Stimulated activated CD4-positive, alpha-beta T cell treated with anti-CD3 and anti-CD28 coated beads, Interleukin-4, amount 100 ng/mL, for 48 hours (primary cell): ENCODE measurements at regions not wholly inside any gene's neighbourhood (a gene's known extent, or its start where the extent isn't known, plus 50 kb on each side); places are given as distances from the start of the nearest gene placed in this dataset.
"Not testable (repeated sequence)": the region's sequence is repeated elsewhere in the genome, so short reads cannot be mapped to it uniquely, and the experiment has no call there.

ENCODE experiments used
- DNase-seq, 2 donors: peaks; one replicate each; pipeline ENCODE4 v3.0.0-alpha.2; 2020; ENCODE audit warnings: low read depth in 2 of 2

DNA sequence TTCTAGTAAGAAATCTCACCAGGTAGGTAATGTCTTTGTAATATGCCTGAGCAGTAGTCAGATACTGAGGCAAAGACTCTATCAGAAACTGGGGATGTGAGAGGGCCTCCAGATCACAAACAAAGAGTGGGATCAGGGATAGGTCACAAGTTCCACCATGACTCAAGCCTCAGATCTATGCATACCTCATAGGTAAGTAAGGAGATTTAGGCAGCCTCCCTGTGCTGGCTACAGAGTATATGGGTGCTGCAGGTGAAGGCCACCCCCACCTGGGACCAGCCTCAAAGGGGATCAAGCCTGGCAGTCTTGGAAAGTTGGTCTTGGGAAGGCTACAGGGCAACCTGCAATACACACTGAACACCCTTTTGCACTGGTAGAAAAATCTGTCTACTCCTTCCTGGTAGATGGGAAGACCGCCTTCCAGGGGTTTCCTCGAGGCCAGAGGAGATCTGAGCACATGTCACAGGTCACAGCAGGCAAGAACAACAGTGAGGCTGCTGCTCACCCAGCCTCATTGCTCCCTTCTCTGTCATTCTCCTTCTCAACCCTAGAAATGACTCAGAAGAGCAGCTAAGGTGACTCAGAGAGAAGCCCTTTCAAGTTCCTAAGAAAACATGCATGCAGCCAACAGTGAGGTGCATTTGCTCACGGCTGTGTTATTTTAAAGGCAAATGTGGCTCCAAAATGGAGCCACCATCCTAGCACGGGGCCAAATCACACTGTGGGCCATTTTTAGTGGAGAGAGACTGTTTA, 143.4 kb upstream of the CDKN3 start:
- DNase-seq: no peak

DNA sequence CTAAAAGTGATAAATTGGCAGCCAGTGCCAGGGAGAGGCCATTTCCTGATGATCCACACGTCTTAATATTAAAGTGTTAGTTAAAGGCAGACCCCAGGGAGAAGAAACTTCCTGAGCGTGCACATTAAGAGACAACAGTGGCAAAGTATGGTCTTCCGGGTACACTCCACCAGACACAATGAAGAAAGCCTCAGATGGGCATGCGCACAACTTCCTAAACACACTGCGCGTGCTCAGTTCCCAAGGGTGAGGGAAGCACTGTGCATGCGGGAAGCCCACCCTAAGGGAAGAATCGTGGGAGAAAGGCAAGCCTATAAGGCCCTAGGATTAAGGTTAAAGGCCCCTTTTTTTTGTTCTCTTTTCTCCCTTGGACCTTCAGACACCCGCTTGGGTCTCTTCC, 140.7 kb upstream of the CDKN3 start:
- DNase-seq: no peak

DNA sequence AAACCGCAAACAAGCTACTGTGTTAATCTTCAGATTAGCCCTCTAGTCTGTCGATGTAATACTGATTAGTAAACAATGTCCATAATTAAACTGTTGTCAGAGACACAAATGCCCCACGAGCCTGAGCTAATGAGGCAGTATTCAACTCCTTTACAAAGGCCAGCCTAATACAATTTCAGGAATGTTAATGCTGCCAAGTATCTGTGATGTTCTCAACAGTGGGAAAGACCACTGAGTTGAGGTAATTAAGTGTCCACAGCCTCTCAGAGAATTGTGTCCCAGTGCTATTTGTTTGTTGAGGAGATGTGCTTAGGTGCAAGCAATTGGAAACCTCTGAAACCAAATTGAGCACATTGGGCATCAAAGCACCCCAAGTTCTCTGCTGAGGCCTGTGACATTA, 139.4 kb upstream of the CDKN3 start:
- no peak for DNase-seq

DNA sequence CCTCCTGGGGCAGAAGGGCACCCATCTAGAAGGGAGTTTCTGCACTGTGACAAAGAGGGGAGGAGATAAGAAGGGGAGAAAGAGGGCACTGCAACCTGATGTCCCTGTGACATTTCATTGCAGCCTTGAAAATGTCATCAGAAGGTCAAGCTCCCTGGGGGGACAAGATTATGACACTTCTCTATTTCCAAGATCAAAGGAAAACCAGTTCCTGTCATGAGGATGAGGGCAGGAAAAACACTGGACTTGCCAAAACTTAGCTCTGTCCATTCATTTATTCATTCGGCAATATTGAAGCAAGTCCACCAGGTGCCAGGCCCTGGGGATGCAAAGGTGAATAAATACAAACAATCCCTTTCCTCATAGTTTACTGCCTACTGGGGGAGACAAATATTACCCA, 138.4 kb upstream of the CDKN3 start:
- DNase-seq: no peak

DNA sequence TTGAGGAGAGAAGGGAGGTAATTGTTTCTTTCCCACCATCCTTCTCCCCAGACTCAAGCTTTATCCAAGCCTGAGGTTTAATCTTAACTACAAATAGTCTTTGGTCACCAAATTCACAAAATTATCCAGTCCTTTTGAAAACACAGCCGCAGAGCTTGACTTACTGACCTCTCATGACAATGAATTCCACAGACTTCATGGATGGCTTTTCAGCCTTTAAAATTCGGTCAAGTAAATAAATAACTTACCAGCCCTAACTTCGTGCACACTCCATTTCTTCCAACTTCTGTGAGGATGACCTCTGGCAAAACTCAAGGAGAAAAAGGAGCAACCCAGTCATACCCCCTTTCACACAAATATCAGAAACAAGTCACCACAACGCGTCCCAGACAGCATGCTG, 137.0 kb upstream of the CDKN3 start:
- DNase-seq: no peak

DNA sequence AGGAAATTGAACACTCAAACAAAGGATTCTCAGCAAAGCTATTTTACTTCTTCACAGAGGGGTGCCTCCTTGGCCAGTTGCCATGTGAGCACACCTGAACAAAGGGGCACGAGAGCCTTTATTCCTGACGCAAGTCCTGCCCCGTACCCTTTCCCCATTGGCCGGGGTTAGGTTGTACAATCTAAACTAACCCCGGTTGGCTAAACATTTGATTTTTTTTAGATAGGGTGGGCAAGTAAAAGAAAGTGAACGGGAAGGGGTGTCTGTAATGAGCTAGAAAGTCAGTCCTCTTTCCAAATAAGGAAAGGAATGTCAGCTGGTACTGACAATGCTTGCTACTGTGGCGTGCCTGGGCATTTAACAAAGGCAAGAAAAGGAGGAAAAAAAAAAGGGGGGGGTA, 135.5 kb upstream of the CDKN3 start:
- no peak for DNase-seq

DNA sequence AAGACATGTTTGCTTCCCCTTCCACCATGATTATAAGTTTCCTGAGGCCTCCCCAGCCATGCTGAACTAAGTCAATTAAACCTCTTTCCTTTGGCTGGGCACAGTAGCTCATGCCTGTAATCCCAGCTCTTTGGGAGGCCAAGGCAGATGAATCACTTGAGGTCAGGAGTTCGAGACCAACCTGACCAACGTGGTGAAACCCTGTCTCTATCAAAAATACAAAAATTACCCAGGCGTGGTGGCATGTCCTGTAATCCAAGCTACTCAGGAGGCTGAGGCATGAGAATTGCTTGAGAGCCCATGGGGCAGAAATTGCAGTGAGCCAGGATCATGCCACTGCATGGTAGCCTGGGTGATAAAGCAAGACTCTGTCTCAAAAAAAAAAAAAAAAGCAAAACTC, 130.2 kb upstream of the CDKN3 start:
- not testable (repeated sequence) for DNase-seq

DNA sequence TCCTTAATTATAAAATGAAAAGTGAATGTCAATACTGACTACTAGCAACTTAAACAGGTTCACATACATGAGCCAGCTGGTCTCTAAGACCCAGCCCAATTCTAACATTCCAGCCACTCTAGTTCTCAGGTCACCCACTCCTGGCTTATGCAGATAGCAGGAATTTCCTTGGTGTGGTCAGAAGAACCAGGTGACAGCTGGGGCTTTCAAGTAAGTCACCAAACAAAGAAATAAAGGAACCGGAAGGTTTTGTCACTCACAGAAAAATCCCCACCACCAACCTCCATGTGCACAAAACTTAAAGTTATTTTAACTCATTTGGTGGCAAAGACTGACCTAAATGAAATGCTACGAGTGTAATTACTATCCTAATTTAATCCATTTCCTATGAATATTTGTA, 129.6 kb upstream of the CDKN3 start:
- no peak for DNase-seq

DNA sequence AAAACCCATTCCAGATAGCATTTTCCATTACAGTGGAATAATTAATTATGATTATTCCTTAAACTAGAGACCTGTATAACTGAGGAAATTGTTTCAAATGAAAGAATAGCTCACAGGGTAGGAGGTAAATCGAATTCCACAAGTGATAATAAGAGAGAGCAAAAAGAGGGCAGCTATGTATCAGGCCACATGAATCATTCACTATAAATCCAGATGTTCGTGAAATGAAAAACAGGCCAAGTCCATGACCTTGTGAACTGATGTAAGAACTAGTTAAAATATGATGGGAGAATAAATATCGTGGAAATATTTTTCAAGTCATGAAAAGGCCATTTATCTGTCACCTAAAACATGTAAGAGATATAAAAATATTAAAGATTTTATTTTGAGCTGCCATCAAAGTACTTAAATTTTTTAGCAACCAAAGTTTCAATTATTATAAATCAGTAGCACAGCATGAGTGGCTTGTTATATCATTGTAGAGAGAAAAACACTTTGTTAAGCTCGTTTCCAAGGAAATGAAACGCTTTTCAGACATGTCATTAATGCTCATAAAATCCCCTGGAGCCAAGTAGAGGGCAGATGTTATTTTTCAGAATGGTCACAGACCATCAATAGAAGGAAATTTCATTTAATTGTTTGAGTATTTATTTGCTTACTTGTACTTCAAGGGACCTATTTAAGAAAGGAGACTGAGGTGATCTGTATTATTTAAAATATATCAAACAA, 120.6 kb upstream of the CDKN3 start:
- no peak for DNase-seq

DNA sequence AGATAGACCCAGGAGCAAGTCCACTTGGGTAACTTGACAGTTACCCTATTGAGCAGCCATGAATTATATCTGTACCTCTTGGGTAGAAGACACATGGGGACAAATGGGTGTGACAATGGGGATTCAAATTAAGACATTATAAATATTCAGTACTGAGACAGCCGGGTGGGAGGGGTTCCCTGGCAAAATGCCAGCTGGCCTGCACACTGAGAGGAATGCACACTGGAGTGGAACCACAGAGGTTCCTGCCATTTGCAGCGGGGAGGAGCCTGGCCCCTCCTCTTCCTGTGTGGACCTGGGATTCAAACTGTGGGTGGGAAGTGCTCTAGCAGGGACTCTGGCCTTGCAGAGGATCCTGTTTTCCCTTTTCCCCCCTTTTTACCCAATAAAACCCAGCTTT, 118.7 kb upstream of the CDKN3 start:
- no peak for DNase-seq

DNA sequence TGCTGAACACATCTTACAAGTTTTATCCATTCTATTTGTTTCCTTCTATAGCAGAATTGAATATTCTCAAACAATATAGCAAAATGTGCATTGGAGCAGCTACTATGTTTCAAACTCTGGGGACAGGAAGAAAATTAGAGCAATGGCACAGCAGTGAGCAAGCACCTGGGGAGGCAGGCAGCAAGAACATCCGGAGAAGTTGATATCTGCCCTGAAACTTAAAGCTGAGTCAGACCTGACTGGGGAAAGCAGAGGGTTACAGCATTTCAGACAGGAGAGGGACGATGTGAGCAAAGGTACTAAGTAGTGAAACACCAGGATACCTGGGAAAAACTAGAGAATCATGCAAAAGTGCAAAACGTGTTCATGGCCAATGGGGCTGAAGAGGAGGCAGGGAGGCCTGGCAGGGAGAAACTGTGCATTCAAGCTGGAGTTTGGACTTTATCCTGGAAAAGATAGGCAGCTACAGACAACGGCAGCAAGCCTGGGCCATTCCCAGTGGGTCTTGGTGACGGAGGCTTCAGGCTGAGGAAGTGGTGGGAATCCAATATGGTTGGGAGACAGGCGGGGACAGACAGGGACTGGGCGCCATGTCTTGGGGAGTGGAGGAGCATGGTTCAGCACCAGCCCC, 118.0 kb upstream of the CDKN3 start:
- no peak for DNase-seq

DNA sequence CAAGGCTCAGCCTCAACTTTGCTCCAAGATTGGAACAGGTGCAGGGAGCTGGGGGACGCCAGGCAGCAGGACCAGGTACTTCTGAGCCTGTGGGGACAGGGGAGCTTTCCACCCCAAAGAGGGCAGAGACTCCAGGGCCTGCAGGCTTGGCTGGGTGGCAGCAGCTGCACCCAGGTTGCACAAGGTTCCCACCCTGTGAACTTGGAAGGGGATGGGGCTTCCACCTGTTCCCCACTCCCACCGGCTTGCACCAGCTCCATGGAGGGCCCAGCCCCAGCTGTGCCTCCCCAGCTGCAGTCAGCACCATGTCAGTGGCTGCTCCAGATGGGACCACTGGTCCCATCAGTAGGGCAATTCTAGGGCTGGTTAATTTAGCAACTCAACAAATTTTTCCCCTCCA, 114.0 kb upstream of the CDKN3 start:
- no peak for DNase-seq

DNA sequence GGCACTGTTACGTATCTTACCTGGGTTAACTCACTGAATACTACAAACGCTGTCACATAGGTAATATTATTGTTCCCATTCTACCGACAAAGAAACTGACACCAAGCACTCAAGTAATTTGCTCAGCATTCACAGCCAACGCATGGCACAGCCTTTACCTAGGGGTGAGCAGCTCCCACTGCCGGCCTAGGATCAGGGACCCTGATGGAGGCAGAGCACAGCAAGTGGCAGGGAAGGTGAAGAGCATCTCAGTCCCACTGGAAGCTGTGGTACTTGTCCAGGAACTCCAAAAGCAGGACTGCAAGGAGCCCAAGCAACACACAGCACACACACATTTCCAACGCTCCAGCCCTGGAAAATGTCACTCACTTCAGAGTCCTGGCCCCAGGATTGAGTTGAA, 111.8 kb upstream of the CDKN3 start:
- DNase-seq: no peak

DNA sequence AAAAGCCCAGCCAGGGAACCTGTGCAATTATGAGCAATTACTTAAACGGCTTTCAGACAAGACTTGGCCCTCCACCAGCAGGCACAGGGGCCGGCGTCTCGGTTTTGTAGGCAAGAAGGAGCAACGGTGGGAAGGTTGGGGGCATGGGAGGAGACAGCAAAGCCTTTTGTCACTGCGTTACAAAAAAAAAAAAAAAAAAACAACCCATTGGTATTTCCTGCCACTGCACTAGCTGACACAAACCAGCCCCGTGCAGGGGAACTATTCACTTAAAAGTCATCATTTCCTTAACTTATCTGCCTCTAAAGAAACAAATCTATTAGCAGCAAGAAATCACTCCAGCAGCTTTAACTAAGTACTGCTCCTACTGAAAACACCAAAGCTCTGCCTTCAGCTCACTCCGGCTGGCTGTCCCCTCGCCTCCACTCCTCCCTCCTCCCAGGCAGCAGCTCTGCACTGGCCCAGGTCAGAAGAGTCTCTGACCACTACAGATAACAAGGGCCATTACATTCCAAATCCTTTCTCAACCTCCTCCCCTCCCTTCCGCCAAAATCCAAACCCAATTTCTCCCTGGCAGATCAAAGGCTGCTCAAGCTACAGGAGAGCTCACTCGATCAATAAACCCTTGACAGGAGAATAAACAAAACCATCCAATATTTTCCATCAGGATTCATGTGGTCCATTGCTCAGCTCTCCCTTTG, 105.2 kb upstream of the CDKN3 start:
- no peak for DNase-seq

DNA sequence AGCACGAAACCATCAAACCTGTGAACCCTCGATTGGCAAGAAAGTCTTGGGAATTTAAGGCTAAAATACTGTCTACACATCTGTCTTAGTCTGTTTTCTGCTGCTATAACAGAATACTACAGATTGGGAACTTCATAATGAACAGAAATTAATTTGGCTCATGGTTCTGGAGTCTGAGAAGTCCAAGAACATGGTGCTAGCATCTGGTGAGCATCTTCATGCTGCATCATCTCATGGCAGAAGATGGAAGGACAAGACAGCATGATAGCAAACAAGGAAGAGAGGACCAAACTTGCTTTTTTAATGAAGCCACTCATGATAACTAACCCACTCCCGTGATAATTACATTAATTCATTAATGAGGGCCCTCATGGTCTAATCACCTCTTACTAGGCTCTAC, 102.0 kb upstream of the CDKN3 start:
- DNase-seq: no peak

DNA sequence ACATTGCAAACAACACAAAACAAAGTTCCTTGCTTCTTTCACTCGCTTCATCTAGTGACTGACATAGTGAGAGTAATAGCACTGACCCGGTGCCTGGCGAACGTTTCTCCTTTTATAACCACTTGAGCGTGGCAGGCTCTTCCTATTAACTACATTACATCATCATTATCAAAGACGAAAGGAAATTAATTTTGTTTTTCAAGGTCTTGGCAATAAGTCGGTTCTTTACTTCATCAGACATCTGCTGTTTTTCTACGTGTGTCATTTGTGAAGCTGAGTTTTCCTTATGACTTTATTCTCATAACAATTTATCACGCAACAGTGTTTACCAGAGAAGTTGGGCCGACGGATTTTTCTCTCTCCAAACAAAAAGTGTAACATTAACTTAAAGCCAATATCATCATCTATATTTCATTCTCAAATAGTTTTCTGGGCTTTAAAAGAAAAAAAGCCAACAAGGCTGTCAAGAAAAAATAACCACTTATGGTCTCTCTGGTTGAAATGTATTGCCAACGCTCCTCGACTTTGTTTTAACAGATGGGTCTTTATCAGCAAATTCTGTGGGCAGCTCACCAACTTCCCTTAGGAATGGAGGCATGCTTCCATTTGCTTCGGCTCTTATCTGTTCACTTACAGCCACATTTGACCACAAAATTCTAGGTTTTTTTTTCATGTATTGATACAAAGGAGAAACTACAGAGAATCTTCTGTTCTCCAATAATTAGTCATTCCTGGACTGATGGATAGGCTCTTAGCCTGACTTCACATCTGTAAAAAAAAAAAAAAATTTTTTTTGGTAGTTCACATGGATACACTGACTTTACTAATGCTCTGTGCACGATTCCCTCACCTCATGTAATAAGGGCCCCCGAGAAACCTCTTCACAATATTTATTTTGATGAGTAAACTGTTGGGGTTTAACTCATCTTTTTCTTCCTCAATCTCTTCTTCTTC, 97.1 kb upstream of the CDKN3 start:
- DNase-seq: no peak

DNA sequence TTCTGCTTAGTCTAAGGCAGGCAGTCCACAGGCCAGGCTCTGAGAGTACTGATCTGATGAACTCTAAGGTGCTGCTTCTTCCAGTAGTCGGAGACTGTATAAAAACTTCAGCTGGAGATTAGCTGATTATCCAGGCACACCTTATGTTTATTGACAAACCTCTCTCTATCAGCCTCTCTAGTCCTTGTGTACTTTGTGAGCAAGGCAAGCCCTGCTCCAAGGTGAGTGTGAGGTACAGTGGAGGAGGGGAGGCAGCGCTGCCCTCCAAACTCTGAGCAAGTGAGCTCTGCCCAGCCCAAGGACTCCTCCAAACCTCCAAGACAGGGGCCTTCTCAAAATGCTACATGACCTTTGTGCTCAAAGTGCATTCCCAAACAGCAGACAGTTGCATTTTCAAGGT, 95.9 kb upstream of the CDKN3 start:
- DNase-seq: no peak

DNA sequence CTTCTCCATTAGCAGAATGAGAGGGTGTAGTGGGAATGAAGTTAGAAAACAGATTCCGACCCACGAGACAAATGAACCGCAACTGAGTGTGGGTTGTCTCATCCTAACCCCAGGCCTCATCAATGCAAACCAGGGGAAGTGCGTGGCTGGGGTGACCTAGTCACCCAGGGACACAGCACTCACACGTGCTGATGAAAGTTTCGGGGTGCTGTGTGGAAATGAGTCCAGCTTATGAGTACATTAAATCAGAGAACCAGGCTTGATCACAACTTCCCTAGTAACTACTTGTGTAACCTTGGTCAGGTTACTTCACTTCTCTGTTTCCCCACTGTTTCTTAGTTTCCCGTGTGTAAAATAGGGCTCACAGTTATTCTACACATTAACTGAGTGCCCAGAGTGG, 95.4 kb upstream of the CDKN3 start:
- DNase-seq: no peak

DNA sequence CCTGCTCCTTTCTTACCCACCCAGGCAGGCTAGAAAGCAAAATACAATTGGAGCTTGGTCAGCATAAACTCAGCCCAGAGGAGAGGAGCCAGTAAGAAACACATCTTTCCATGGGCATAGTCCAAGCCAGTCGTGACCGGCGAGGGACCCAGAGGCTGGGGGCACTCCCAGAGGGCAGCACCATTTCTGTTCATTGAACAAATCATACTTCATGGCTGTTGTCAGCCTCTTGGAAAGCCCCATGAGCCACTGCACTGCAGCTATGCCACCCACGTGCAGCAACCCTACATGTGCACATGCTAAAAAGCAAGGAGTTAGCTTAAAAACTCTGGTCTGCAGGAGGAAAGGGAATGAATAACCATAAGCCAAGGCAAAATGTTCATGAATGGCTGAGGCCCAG, 90.0 kb upstream of the CDKN3 start:
- DNase-seq: no peak

DNA sequence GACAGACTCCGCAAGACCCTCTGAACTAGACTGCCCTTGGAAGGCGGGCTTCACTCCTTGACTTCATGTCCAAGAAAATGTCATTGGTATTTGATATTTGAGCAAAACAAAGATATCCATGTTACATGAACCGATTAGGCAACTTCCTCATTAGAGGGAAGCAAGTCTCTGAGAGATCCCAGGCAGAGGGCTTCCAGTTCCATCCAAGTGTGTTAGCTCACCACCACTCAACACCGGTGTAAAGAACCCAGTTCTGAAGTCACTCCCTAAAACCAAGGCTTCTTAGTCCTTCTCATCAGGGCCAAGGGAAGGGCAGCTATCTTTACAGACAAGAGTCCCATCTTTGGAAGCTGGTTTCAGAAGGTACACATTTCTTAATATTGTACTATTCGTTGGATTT, 87.2 kb upstream of the CDKN3 start:
- no peak for DNase-seq

DNA sequence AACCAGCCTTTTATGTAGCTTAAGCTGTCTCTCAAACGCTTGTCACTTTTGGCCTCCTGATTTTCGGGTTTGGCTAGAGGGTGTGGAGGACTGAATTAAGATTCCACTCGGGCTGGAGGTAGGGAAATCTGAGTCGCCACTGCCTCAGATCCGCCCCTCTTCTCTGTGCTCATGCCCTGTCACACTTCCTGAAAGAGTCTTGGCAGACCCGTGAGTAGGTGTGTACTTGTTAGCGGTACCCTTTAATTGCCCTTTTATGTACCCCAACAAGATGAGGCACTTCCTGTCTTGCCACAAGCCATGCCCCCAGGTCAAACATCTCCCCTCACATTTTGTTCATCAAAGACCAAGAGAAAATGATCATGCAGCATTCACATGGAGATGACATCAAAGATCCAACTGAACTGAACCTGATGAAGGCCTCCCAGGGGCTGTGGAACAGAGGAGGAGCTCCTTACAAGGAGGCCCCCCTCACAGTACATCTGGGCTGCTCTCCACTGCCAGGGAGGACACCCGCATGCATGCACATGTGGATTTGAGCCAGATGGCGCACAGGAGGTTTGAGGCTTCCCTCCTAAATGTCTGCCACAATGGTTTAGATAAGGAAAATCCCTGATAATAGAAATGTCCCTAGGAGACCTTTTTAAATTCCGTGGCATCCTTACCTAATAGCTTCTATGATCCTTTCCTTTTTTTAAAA, 86.5 kb upstream of the CDKN3 start:
- no peak for DNase-seq
